HEK293 (cell line): ENCODE measurements at regions not wholly inside any gene's neighbourhood (a gene's known extent, or its start where the extent isn't known, plus 50 kb on each side); places are given as distances from the start of the nearest gene placed in this dataset.

ENCODE experiments used
- BCL11B ChIP-seq: fragments of 450-650 bp; formaldehyde crosslinking; IDR thresholded peaks from 2 replicates; pipeline ENCODE4 v1.5.1; 2016; ENCODE audit warnings: low read depth, missing biosample characterization, missing genetic modification characterization
- MYNN ChIP-seq: fragments of 450-650 bp; formaldehyde crosslinking; IDR thresholded peaks from 2 replicates; pipeline ENCODE4 v1.5.1; 2016; ENCODE audit warnings: missing biosample characterization, missing genetic modification characterization, borderline replicate concordance
- ZNF585B ChIP-seq: fragments of 450-650 bp; formaldehyde crosslinking; IDR thresholded peaks from 2 replicates; pipeline ENCODE4 v1.5.1; 2016; ENCODE audit warnings: missing biosample characterization, missing genetic modification characterization
- ZNF776 ChIP-seq: fragments of 450-650 bp; formaldehyde crosslinking; IDR thresholded peaks from 2 replicates; pipeline ENCODE4 v1.5.0; 2017; ENCODE audit warnings: missing biosample characterization, missing genetic modification characterization, borderline replicate concordance
- TF ChIP-seq, protein P1 (sequence below): fragments of 450-650 bp; formaldehyde crosslinking; IDR thresholded peaks from 2 replicates; pipeline ENCODE4 v1.5.1; 2016; ENCODE audit warnings: missing biosample characterization, missing genetic modification characterization
- TF ChIP-seq, protein P2 (sequence below): fragments of 450-650 bp; formaldehyde crosslinking; IDR thresholded peaks from 2 replicates; pipeline ENCODE4 v1.5.1; 2016; ENCODE audit warnings: missing biosample characterization, missing genetic modification characterization
- TF ChIP-seq, protein P3 (sequence below): fragments of 450-650 bp; formaldehyde crosslinking; IDR thresholded peaks from 2 replicates; pipeline ENCODE4 v1.5.1; 2016; ENCODE audit warnings: missing biosample characterization, missing genetic modification characterization, low read depth

DNA sequence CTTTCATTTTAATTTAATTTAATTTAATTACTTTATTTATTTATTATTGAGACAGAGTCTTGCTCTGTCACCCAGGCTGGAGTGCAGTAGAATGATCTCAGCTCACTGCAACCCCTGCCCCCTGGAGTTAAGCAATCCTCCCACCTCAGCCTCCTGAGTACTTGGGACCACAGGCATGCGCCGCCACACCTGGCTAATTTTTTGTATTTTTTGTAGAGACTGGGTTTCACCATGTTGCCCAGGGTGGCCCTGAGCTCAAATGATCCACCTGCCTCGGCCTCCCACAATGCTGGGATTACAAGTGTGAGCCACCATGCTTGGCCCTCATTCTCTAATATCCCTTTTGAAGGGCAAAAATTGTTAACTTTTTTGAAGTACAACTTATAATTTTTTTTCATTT is 92.9 kb downstream of the XRCC2 start:
- TF ChIP-seq, protein P1, sequence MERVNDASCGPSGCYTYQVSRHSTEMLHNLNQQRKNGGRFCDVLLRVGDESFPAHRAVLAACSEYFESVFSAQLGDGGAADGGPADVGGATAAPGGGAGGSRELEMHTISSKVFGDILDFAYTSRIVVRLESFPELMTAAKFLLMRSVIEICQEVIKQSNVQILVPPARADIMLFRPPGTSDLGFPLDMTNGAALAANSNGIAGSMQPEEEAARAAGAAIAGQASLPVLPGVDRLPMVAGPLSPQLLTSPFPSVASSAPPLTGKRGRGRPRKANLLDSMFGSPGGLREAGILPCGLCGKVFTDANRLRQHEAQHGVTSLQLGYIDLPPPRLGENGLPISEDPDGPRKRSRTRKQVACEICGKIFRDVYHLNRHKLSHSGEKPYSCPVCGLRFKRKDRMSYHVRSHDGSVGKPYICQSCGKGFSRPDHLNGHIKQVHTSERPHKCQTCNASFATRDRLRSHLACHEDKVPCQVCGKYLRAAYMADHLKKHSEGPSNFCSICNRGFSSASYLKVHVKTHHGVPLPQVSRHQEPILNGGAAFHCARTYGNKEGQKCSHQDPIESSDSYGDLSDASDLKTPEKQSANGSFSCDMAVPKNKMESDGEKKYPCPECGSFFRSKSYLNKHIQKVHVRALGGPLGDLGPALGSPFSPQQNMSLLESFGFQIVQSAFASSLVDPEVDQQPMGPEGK (tag by site-specific recombination): no peak
- TF ChIP-seq BCL11B (tag by site-specific recombination) (no peak), ZNF585B (tag by site-specific recombination) (no peak), MYNN (tag by site-specific recombination) (no peak), ZNF776 (no peak)
- TF ChIP-seq, protein P2, sequence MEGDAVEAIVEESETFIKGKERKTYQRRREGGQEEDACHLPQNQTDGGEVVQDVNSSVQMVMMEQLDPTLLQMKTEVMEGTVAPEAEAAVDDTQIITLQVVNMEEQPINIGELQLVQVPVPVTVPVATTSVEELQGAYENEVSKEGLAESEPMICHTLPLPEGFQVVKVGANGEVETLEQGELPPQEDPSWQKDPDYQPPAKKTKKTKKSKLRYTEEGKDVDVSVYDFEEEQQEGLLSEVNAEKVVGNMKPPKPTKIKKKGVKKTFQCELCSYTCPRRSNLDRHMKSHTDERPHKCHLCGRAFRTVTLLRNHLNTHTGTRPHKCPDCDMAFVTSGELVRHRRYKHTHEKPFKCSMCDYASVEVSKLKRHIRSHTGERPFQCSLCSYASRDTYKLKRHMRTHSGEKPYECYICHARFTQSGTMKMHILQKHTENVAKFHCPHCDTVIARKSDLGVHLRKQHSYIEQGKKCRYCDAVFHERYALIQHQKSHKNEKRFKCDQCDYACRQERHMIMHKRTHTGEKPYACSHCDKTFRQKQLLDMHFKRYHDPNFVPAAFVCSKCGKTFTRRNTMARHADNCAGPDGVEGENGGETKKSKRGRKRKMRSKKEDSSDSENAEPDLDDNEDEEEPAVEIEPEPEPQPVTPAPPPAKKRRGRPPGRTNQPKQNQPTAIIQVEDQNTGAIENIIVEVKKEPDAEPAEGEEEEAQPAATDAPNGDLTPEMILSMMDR: no peak
- TF ChIP-seq, protein P3, sequence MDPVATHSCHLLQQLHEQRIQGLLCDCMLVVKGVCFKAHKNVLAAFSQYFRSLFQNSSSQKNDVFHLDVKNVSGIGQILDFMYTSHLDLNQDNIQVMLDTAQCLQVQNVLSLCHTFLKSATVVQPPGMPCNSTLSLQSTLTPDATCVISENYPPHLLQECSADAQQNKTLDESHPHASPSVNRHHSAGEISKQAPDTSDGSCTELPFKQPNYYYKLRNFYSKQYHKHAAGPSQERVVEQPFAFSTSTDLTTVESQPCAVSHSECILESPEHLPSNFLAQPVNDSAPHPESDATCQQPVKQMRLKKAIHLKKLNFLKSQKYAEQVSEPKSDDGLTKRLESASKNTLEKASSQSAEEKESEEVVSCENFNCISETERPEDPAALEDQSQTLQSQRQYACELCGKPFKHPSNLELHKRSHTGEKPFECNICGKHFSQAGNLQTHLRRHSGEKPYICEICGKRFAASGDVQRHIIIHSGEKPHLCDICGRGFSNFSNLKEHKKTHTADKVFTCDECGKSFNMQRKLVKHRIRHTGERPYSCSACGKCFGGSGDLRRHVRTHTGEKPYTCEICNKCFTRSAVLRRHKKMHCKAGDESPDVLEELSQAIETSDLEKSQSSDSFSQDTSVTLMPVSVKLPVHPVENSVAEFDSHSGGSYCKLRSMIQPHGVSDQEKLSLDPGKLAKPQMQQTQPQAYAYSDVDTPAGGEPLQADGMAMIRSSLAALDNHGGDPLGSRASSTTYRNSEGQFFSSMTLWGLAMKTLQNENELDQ (tag by site-specific recombination): no peak
